Neuron (in vitro differentiated cells): ENCODE measurements at regions not wholly inside any gene's neighbourhood (a gene's known extent, or its start where the extent isn't known, plus 50 kb on each side); places are given as distances from the start of the nearest gene placed in this dataset.

ENCODE experiments used
- H2AFZ ChIP-seq: one replicate; pipeline ENCODE4 v1.6.1; 2013; ENCODE audit warnings: low read depth, mild to moderate bottlenecking, inconsistent platforms, low read length, moderate library complexity
- H3K27me3 ChIP-seq: one replicate; pipeline ENCODE4 v1.6.1; 2013; ENCODE audit warnings: low read length; ENCODE audit not compliant: insufficient read depth
- H3K36me3 ChIP-seq: one replicate; pipeline ENCODE4 v1.6.1; 2013; ENCODE audit warnings: low read length; ENCODE audit not compliant: insufficient read depth
- H3K4me1 ChIP-seq: one replicate; pipeline ENCODE4 v1.6.1; 2013; ENCODE audit warnings: low read length; ENCODE audit not compliant: insufficient read depth
- H3K4me3 ChIP-seq: 2 replicates; pipeline ENCODE4 v1.5.1; 2013; ENCODE audit warnings: mild to moderate bottlenecking, low read length, moderate library complexity
- H3K9me3 ChIP-seq: one replicate; pipeline ENCODE4 v1.6.1; 2013; ENCODE audit warnings: low read length

GRCh38 chr18:27661320-27662018 is 476.4 kb upstream of the CHST9 start:
- Histone ChIP-seq H3K27me3 (no peaks in the 10 kb centered on the region), H3K36me3 (no peaks in the 10 kb centered on the region), H3K4me1 (peaks cover 32% of the 10 kb centered on the region), H2AFZ (peak overlapping the region; percentile 18), H3K9me3 (no peaks in the 10 kb centered on the region), H3K4me3 (peak overlapping the region; percentile 8)

GRCh38 chr18:27656905-27657304 is 471.8 kb upstream of the CHST9 start:
- no peak overlapping the region for H2AFZ ChIP-seq
- no peaks in the 10 kb centered on the region for H3K9me3 ChIP-seq
- no peaks in the 10 kb centered on the region for H3K36me3 ChIP-seq
- peaks cover 16% of the 10 kb centered on the region for H3K4me1 ChIP-seq
- H3K4me3 ChIP-seq, result no peak overlapping the region
- no peaks in the 10 kb centered on the region for H3K27me3 ChIP-seq

- Histone ChIP-seq H2AFZ (no peak overlapping the region), H3K9me3 (no peaks in the 10 kb centered on the region), H3K4me3 (no peak overlapping the region)
Observed at GRCh38 chr18:27656167-27656778, 471.2 kb upstream of the CHST9 start.

GRCh38 chr18:27653247-27653646 is 468.1 kb upstream of the CHST9 start:
- Histone ChIP-seq H2AFZ (no peak overlapping the region), H3K27me3 (no peaks in the 10 kb centered on the region), H3K4me1 (no peaks in the 10 kb centered on the region), H3K4me3 (no peak overlapping the region), H3K9me3 (no peaks in the 10 kb centered on the region), H3K36me3 (no peaks in the 10 kb centered on the region)

More at GRCh38 chr18:27656167-27656778, 471.2 kb upstream of the CHST9 start:
- Histone ChIP-seq H3K27me3 (no peaks in the 10 kb centered on the region), H3K4me1 (peaks cover 11% of the 10 kb centered on the region), H3K36me3 (no peaks in the 10 kb centered on the region)

- H3K9me3 ChIP-seq, result no peaks in the 10 kb centered on the region
- H3K27me3 ChIP-seq, result no peaks in the 10 kb centered on the region
- no peak overlapping the region for H2AFZ ChIP-seq
- no peak overlapping the region for H3K4me3 ChIP-seq
- H3K4me1 ChIP-seq, result no peaks in the 10 kb centered on the region
- H3K36me3 ChIP-seq, result no peaks in the 10 kb centered on the region
Observed at GRCh38 chr18:27652480-27653121, 467.5 kb upstream of the CHST9 start.

- Histone ChIP-seq H3K4me3 (no peak overlapping the region), H3K9me3 (no peaks in the 10 kb centered on the region), H3K36me3 (no peaks in the 10 kb centered on the region), H3K27me3 (no peaks in the 10 kb centered on the region), H3K4me1 (no peaks in the 10 kb centered on the region), H2AFZ (no peak overlapping the region)
Observed at GRCh38 chr18:27649621-27650020, 464.5 kb upstream of the CHST9 start.

- no peaks in the 10 kb centered on the region for H3K27me3 ChIP-seq
- no peaks in the 10 kb centered on the region for H3K36me3 ChIP-seq
- H3K4me3 ChIP-seq, result no peak overlapping the region
- H3K4me1 ChIP-seq, result no peaks in the 10 kb centered on the region
- no peak overlapping the region for H2AFZ ChIP-seq
- H3K9me3 ChIP-seq, result no peaks in the 10 kb centered on the region
Observed at GRCh38 chr18:27645929-27646328, 460.8 kb upstream of the CHST9 start.

- Histone ChIP-seq H3K36me3 (no peaks in the 10 kb centered on the region), H3K4me1 (peaks cover 4% of the 10 kb centered on the region), H3K27me3 (no peaks in the 10 kb centered on the region), H3K9me3 (peaks cover 2% of the 10 kb centered on the region), H2AFZ (no peak overlapping the region), H3K4me3 (no peak overlapping the region)
Observed at GRCh38 chr18:27636576-27637085, 451.5 kb upstream of the CHST9 start.

GRCh38 chr18:27632706-27633105 is 447.6 kb upstream of the CHST9 start:
- no peaks in the 10 kb centered on the region for H3K9me3 ChIP-seq
- no peak overlapping the region for H2AFZ ChIP-seq
- H3K4me1 ChIP-seq, result peaks cover 4% of the 10 kb centered on the region
- H3K27me3 ChIP-seq, result no peaks in the 10 kb centered on the region
- H3K36me3 ChIP-seq, result no peaks in the 10 kb centered on the region
- no peak overlapping the region for H3K4me3 ChIP-seq

GRCh38 chr18:27627927-27628326 is 442.8 kb upstream of the CHST9 start:
- Histone ChIP-seq H3K27me3 (no peaks in the 10 kb centered on the region), H3K4me3 (no peak overlapping the region), H3K36me3 (no peaks in the 10 kb centered on the region), H3K4me1 (no peaks in the 10 kb centered on the region), H3K9me3 (no peaks in the 10 kb centered on the region), H2AFZ (no peak overlapping the region)

GRCh38 chr18:27621236-27621890 is 436.3 kb upstream of the CHST9 start:
- no peak overlapping the region for H3K4me3 ChIP-seq
- H3K9me3 ChIP-seq, result no peaks in the 10 kb centered on the region
- H3K27me3 ChIP-seq, result no peaks in the 10 kb centered on the region
- no peaks in the 10 kb centered on the region for H3K36me3 ChIP-seq
- H3K4me1 ChIP-seq, result no peaks in the 10 kb centered on the region
- no peak overlapping the region for H2AFZ ChIP-seq

- Histone ChIP-seq H3K4me3 (no peak overlapping the region), H2AFZ (no peak overlapping the region), H3K9me3 (no peaks in the 10 kb centered on the region), H3K4me1 (peaks cover 3% of the 10 kb centered on the region), H3K36me3 (no peaks in the 10 kb centered on the region), H3K27me3 (no peaks in the 10 kb centered on the region)
Observed at GRCh38 chr18:27619906-27620305, 434.8 kb upstream of the CHST9 start.
